ENCODE measurements at regions not wholly inside any gene's neighbourhood (a gene's known extent, or its start where the extent isn't known, plus 50 kb on each side); places are given as distances from the start of the nearest gene placed in this dataset.
"Not testable (repeated sequence)": the region's sequence is repeated elsewhere in the genome, so short reads cannot be mapped to it uniquely, and the experiment has no call there.

DNA sequence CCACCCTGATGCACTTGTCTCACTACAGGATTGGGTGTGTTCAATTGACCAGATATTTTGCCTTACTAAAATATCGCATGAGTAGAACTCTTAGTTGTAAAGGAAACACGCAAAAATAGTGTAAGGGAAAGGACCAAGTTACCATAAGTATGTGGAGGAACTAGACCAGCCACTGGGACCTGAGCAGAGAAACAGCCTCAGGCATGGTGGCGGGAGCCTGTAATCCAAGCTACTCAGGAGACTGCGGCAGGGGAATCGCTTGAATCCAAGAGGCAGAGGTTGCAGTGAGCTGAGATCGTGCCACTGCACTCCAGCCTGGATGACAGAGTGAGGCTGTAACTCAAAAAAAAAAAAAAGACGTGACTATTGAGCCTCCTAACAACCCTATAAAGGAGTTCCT, 117.9 kb upstream of the SPATA31C2 start:
- no peaks in the 10 kb centered on the region for H4K20me1 ChIP-seq (ENCODE audit: control insufficient read depth, extremely low read depth, insufficient read depth, low read length)
- no peak for DNase-seq (ENCODE audit: low read depth in 2 of 2)
- TF ChIP-seq EZH2 (IDR thresholded peaks at IDR 0.05; ENCODE audit: low read length, missing control alignments) = no peak
- TF ChIP-seq, protein P1, sequence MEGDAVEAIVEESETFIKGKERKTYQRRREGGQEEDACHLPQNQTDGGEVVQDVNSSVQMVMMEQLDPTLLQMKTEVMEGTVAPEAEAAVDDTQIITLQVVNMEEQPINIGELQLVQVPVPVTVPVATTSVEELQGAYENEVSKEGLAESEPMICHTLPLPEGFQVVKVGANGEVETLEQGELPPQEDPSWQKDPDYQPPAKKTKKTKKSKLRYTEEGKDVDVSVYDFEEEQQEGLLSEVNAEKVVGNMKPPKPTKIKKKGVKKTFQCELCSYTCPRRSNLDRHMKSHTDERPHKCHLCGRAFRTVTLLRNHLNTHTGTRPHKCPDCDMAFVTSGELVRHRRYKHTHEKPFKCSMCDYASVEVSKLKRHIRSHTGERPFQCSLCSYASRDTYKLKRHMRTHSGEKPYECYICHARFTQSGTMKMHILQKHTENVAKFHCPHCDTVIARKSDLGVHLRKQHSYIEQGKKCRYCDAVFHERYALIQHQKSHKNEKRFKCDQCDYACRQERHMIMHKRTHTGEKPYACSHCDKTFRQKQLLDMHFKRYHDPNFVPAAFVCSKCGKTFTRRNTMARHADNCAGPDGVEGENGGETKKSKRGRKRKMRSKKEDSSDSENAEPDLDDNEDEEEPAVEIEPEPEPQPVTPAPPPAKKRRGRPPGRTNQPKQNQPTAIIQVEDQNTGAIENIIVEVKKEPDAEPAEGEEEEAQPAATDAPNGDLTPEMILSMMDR (conservative IDR thresholded peaks at IDR 0.05 in 1 of 2, IDR thresholded peaks at IDR 0.05 in 1 of 2; ENCODE audit: low read depth in 1 of 2, low read length in 2 of 2) = no peak
- no peaks in the 10 kb centered on the region for H3K79me2 ChIP-seq (ENCODE audit: control insufficient read depth, insufficient read depth, low read length)
- no peak overlapping the region for H2AFZ ChIP-seq (ENCODE audit: low read length)
- H3K36me3 ChIP-seq (ENCODE audit: control insufficient read depth, insufficient read depth, low read length) = no peaks in the 10 kb centered on the region
- no peaks in the 10 kb centered on the region for H3K9me3 ChIP-seq (ENCODE audit: control insufficient read depth, insufficient read depth, low read depth, low read length)
- no peak overlapping the region for H3K4me3 ChIP-seq (replicated peaks in 1 of 4; ENCODE audit: control extremely low read depth in 1 of 4, insufficient read depth in 1 of 4, low read depth in 3 of 4, low read length in 4 of 4)
- no peaks in the 10 kb centered on the region for H3K4me1 ChIP-seq (ENCODE audit: control insufficient read depth, extremely low read depth, insufficient read depth, low read length)
- no peak overlapping the region for H3K9ac ChIP-seq (ENCODE audit: insufficient read depth, low read length)
- H3K27ac ChIP-seq (ENCODE audit: insufficient read depth, low read length) = no peak overlapping the region
- H3K27me3 ChIP-seq (ENCODE audit: control insufficient read depth, insufficient read depth, low read length) = no peaks in the 10 kb centered on the region
- no peak overlapping the region for H3K4me2 ChIP-seq (ENCODE audit: extremely low read depth, insufficient read depth, low read length)

DNA sequence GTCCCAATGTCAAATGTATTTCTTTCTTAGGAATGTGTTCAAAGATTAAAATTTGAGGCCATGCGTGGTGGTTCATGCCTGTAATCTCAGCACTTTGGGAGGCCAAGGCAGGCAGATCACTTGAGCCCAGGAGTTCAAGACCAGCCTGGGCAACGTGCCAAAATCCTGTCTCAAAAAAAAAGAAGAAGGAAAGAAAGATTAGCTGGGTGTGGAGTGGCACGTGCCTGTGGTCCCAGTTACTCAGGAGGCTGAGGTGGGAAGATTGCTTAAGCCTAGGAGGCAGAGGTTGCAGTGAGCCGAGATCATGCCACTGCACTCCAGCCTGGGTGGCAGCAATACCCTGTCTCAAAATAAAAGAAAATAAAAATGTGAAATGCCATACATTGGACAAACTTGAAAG, 117.5 kb upstream of the SPATA31C2 start:
- H4K20me1 ChIP-seq (ENCODE audit: control insufficient read depth, extremely low read depth, insufficient read depth, low read length); H3K9me3 ChIP-seq (ENCODE audit: control insufficient read depth, insufficient read depth, low read depth, low read length); H3K4me1 ChIP-seq (ENCODE audit: control insufficient read depth, extremely low read depth, insufficient read depth, low read length); H3K4me3 ChIP-seq (replicated peaks in 1 of 4; ENCODE audit: control extremely low read depth in 1 of 4, insufficient read depth in 1 of 4, low read depth in 3 of 4, low read length in 4 of 4); H3K27me3 ChIP-seq (ENCODE audit: control insufficient read depth, insufficient read depth, low read length); H3K4me2 ChIP-seq (ENCODE audit: extremely low read depth, insufficient read depth, low read length); H2AFZ ChIP-seq (ENCODE audit: low read length); H3K27ac ChIP-seq (ENCODE audit: insufficient read depth, low read length); H3K36me3 ChIP-seq (ENCODE audit: control insufficient read depth, insufficient read depth, low read length); H3K79me2 ChIP-seq (ENCODE audit: control insufficient read depth, insufficient read depth, low read length); H3K9ac ChIP-seq (ENCODE audit: insufficient read depth, low read length): not testable (repeated sequence)
- peak in 1 of 2 donors; percentile 6 for DNase-seq (ENCODE audit: low read depth in 2 of 2)

DNA sequence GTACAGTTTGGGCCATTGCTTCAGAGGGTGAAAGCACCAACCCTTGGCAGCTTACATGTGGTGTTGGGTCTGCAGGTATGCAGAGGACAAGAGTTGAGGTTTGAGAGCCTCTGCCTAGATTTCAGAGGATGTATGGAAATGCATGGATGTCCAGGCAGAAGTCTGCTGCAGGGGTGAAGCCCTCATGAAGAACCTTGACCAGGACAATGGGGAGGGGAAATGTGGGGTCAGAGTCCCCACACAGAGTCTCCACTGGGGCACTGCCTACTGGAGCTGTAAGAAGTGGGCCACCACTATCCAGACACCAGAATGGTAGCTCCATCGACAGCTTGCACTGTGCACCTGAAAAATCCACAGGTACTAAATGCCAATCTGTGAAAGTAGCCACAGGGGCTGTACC, 113.6 kb upstream of the SPATA31C2 start:
- no peaks in the 10 kb centered on the region for H3K9me3 ChIP-seq (ENCODE audit: control insufficient read depth, insufficient read depth, low read depth, low read length)
- no peak overlapping the region for H3K4me3 ChIP-seq (replicated peaks in 1 of 4; ENCODE audit: control extremely low read depth in 1 of 4, insufficient read depth in 1 of 4, low read depth in 3 of 4, low read length in 4 of 4)
- H2AFZ ChIP-seq (ENCODE audit: low read length) = no peak overlapping the region
- H4K20me1 ChIP-seq (ENCODE audit: control insufficient read depth, extremely low read depth, insufficient read depth, low read length) = no peaks in the 10 kb centered on the region
- no peaks in the 10 kb centered on the region for H3K27me3 ChIP-seq (ENCODE audit: control insufficient read depth, insufficient read depth, low read length)
- TF ChIP-seq EZH2 (IDR thresholded peaks at IDR 0.05; ENCODE audit: low read length, missing control alignments) = no peak
- TF ChIP-seq, protein P1 (conservative IDR thresholded peaks at IDR 0.05 in 1 of 2, IDR thresholded peaks at IDR 0.05 in 1 of 2; ENCODE audit: low read depth in 1 of 2, low read length in 2 of 2) = no peak
- H3K36me3 ChIP-seq (ENCODE audit: control insufficient read depth, insufficient read depth, low read length) = no peaks in the 10 kb centered on the region
- H3K9ac ChIP-seq (ENCODE audit: insufficient read depth, low read length) = no peak overlapping the region
- H3K79me2 ChIP-seq (ENCODE audit: control insufficient read depth, insufficient read depth, low read length) = no peaks in the 10 kb centered on the region
- H3K4me1 ChIP-seq (ENCODE audit: control insufficient read depth, extremely low read depth, insufficient read depth, low read length) = no peaks in the 10 kb centered on the region
- DNase-seq (ENCODE audit: low read depth in 2 of 2) = no peak
- no peak overlapping the region for H3K4me2 ChIP-seq (ENCODE audit: extremely low read depth, insufficient read depth, low read length)
- H3K27ac ChIP-seq (ENCODE audit: insufficient read depth, low read length) = no peak overlapping the region

DNA sequence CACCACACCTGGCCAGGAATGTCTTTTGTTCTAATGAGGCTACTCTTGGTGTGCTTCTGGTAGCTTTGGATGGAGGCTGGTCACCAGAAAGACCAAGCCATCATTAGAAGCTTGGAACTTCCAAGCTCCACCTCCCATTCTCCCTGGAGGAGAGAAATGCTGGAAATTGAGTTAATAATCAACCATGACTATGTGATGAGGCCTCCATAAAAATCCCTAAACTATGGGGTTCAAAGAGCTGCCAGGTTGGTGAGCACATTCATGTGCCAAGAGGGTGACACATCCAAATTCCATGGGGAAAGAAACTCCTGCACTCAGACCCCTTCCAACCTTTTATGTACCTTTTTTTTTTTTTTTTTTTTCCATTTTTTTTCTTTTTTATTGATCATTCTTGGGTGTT, 105.5 kb upstream of the SPATA31C2 start:
- DNase-seq (ENCODE audit: low read depth in 2 of 2) = no peak
- TF ChIP-seq EZH2 (IDR thresholded peaks at IDR 0.05; ENCODE audit: low read length, missing control alignments) = no peak
- TF ChIP-seq, protein P1 (conservative IDR thresholded peaks at IDR 0.05 in 1 of 2, IDR thresholded peaks at IDR 0.05 in 1 of 2; ENCODE audit: low read depth in 1 of 2, low read length in 2 of 2) = no peak

More for the DNA sequence above, 105.5 kb upstream of the SPATA31C2 start:
- Histone ChIP-seq H3K27ac (ENCODE audit: insufficient read depth, low read length) (no peak overlapping the region), H3K9ac (ENCODE audit: insufficient read depth, low read length) (no peak overlapping the region), H3K4me3 (replicated peaks in 1 of 4; ENCODE audit: control extremely low read depth in 1 of 4, insufficient read depth in 1 of 4, low read depth in 3 of 4, low read length in 4 of 4) (no peak overlapping the region), H3K4me2 (ENCODE audit: extremely low read depth, insufficient read depth, low read length) (no peak overlapping the region), H2AFZ (ENCODE audit: low read length) (no peak overlapping the region), H3K27me3 (ENCODE audit: control insufficient read depth, insufficient read depth, low read length) (no peaks in the 10 kb centered on the region), H3K9me3 (ENCODE audit: control insufficient read depth, insufficient read depth, low read depth, low read length) (no peaks in the 10 kb centered on the region), H4K20me1 (ENCODE audit: control insufficient read depth, extremely low read depth, insufficient read depth, low read length) (no peaks in the 10 kb centered on the region), H3K4me1 (ENCODE audit: control insufficient read depth, extremely low read depth, insufficient read depth, low read length) (no peaks in the 10 kb centered on the region), H3K36me3 (ENCODE audit: control insufficient read depth, insufficient read depth, low read length) (no peaks in the 10 kb centered on the region), H3K79me2 (ENCODE audit: control insufficient read depth, insufficient read depth, low read length) (no peaks in the 10 kb centered on the region)

All from fibroblast of lung (primary cell).